H1 (cell line): ENCODE measurements at regions not wholly inside any gene's neighbourhood (a gene's known extent, or its start where the extent isn't known, plus 50 kb on each side); places are given as distances from the start of the nearest gene placed in this dataset.
"Not testable (repeated sequence)": the region's sequence is repeated elsewhere in the genome, so short reads cannot be mapped to it uniquely, and the experiment has no call there.

Source experiments
- CTCF ChIA-PET: fragments of 300-600 bp; sonication (Branson Sonifier 250); formaldehyde crosslinking; loops from one replicate; lab custom pipeline; 2021; ENCODE audit not compliant: partially characterized antibody; lab: Charles Lee
- POLR2A ChIA-PET: fragments of 300-600 bp; sonication (Branson Sonifier 250); formaldehyde crosslinking; loops from one replicate; lab custom pipeline; 2021; ENCODE audit warnings: inconsistent platforms; ENCODE audit not compliant: partially characterized antibody; lab: Charles Lee
- DNase-seq, 2 experiments: peaks; one replicate each; pipeline versions ENCODE4 v3.0.0 to v3.0.0-alpha.2; 2010 to 2022; ENCODE audit warnings: low spot score in 2 of 2, low read depth in 1 of 2, mixed read lengths in 1 of 2
- FAIRE-seq: peaks from 2 replicates; lab custom pipeline; 2011; peaks lifted over from hg19 to GRCh38; lab: Jason Lieb, UNC
- H2AFZ ChIP-seq: 2 replicates; pipeline ENCODE4 v1.8.1; 2012; ENCODE audit warnings: low read length, inconsistent platforms
- H2AK5ac ChIP-seq: 2 replicates; pipeline ENCODE4 v1.6.1; 2013; ENCODE audit warnings: low read depth, low read length
- H2BK120ac ChIP-seq: replicated peaks from 2 replicates; pipeline ENCODE3; 2013; ENCODE audit warnings: low read depth, low read length, inconsistent platforms
- H2BK12ac ChIP-seq: 2 replicates; pipeline ENCODE4 v1.6.1; 2013; ENCODE audit warnings: low read depth, low read length
- H2BK15ac ChIP-seq: 2 replicates; pipeline ENCODE4 v1.6.1; 2013; ENCODE audit warnings: low read length
- H2BK20ac ChIP-seq: 2 replicates; pipeline ENCODE4 v1.6.1; 2013; ENCODE audit warnings: low read length
- H2BK5ac ChIP-seq: 2 replicates; pipeline ENCODE4 v1.6.1; 2013; ENCODE audit warnings: low read depth, low read length
- H3K14ac ChIP-seq: 2 replicates; pipeline ENCODE4 v1.6.1; 2013; ENCODE audit warnings: inconsistent platforms; ENCODE audit not compliant: insufficient read length
- H3K18ac ChIP-seq: 2 replicates; pipeline ENCODE4 v1.6.1; 2013; ENCODE audit warnings: low read length; ENCODE audit errors: extremely low read depth
- H3K23ac ChIP-seq: 2 replicates; pipeline ENCODE4 v1.6.1; 2013; ENCODE audit warnings: inconsistent platforms; ENCODE audit not compliant: insufficient read length
- H3K23me2 ChIP-seq: 2 replicates; pipeline ENCODE4 v1.6.1; 2013; ENCODE audit warnings: low read depth, low read length
- H3K27ac ChIP-seq: 2 replicates; pipeline ENCODE4 v1.6.1; 2011; ENCODE audit warnings: low read depth, low read length, inconsistent platforms
- H3K27me3 ChIP-seq, 4 experiments: replicated peaks in 1 of 4; 1 replicate in 1 of 4; 2 replicates in 3 of 4; pipeline versions ENCODE4 v1.6.1 to v1.8.1; 2011 to 2013; ENCODE audit warnings: low read length in 3 of 4, mild to moderate bottlenecking in 3 of 4, inconsistent platforms in 2 of 4, mixed read lengths in 2 of 4, moderate library complexity in 1 of 4; ENCODE audit not compliant: control insufficient read depth in 3 of 4, insufficient read depth in 3 of 4; ENCODE audit errors: extremely low read depth in 1 of 4
- H3K36me3 ChIP-seq, 4 experiments: 2 replicates each; pipeline versions ENCODE4 v1.6.1 to v1.8.1; 2011 to 2013; ENCODE audit warnings: mild to moderate bottlenecking in 4 of 4, low read length in 3 of 4, moderate library complexity in 2 of 4, control low read depth in 1 of 4, inconsistent platforms in 1 of 4; ENCODE audit not compliant: insufficient read depth in 4 of 4, control insufficient read depth in 2 of 4
- H3K4ac ChIP-seq: replicated peaks from 2 replicates; pipeline ENCODE3; 2013; ENCODE audit warnings: low read length, low read depth, mixed read lengths, inconsistent platforms; ENCODE audit not compliant: insufficient read length
- H3K4me1 ChIP-seq, 4 experiments: replicated peaks in 1 of 4; 1 replicate in 1 of 4; 2 replicates in 3 of 4; pipeline versions ENCODE4 v1.6.1 to v1.8.1; 2011 to 2013; ENCODE audit warnings: low read length in 3 of 4, inconsistent platforms in 2 of 4, mixed read lengths in 1 of 4; ENCODE audit not compliant: insufficient read depth in 4 of 4, control insufficient read depth in 3 of 4
- H3K4me2 ChIP-seq, 2 experiments: 2 replicates each; pipeline versions ENCODE4 v1.6.1 to v1.8.1; 2011 to 2013; ENCODE audit warnings: low read depth in 2 of 2, low read length in 2 of 2, control low read depth in 1 of 2, inconsistent platforms in 1 of 2, mild to moderate bottlenecking in 1 of 2; ENCODE audit not compliant: insufficient read depth in 1 of 2
- H3K4me3 ChIP-seq, 4 experiments: fragments of 200-600, 300-600 bp in 1 of 4; sonication (generic), shearing (Covaris generic), sonication (Bioruptor Twin) in 1 of 4; 2 replicates each; pipeline versions ENCODE4 v1.5.1 to v1.8.1; 2011 to 2016; ENCODE audit warnings: low read length in 4 of 4, low read depth in 3 of 4, control low read depth in 2 of 4, inconsistent platforms in 2 of 4, mild to moderate bottlenecking in 2 of 4, mixed read lengths in 1 of 4, moderate library complexity in 1 of 4; ENCODE audit not compliant: insufficient read depth in 2 of 4; ENCODE audit errors: extremely low read depth in 1 of 4
- H3K56ac ChIP-seq: replicated peaks from 2 replicates; pipeline ENCODE3; 2013; ENCODE audit warnings: low read depth, mild to moderate bottlenecking, mixed read lengths, low read length, inconsistent platforms; ENCODE audit not compliant: insufficient read length
- H3K79me1 ChIP-seq: 2 replicates; pipeline ENCODE4 v1.6.1; 2013; ENCODE audit warnings: low read depth, low read length, control low read depth
- H3K79me2 ChIP-seq, 2 experiments: 2 replicates each; pipeline versions ENCODE4 v1.6.1 to v1.8.1; 2012 to 2013; ENCODE audit warnings: low read length in 2 of 2, mild to moderate bottlenecking in 2 of 2, inconsistent platforms in 1 of 2; ENCODE audit not compliant: insufficient read depth in 2 of 2, control insufficient read depth in 1 of 2
- H3K9ac ChIP-seq, 4 experiments: replicated peaks in 1 of 4; 1 replicate in 1 of 4; 2 replicates in 3 of 4; pipeline versions ENCODE4 v1.6.1 to v1.8.1; 2011 to 2013; ENCODE audit warnings: low read depth in 3 of 4, low read length in 3 of 4, control low read depth in 2 of 4, mild to moderate bottlenecking in 2 of 4, moderate library complexity in 2 of 4, inconsistent platforms in 1 of 4; ENCODE audit errors: extremely low read depth in 1 of 4
- H3K9me3 ChIP-seq, 2 experiments: 2 replicates each; pipeline versions ENCODE4 v1.6.1 to v1.8.1; 2012 to 2013; ENCODE audit warnings: mild to moderate bottlenecking in 2 of 2, moderate library complexity in 2 of 2, control low read depth in 1 of 2, inconsistent platforms in 1 of 2, low read depth in 1 of 2, low read length in 1 of 2, mixed read lengths in 1 of 2; ENCODE audit not compliant: insufficient read depth in 2 of 2
- H4K20me1 ChIP-seq, 2 experiments: replicated peaks in 1 of 2; 2 replicates each; pipeline versions ENCODE3 to v1.8.1; 2011 to 2013; ENCODE audit warnings: inconsistent platforms in 2 of 2, low read length in 2 of 2, mild to moderate bottlenecking in 1 of 2; ENCODE audit not compliant: insufficient read depth in 2 of 2, control insufficient read depth in 1 of 2
- H4K5ac ChIP-seq: 2 replicates; pipeline ENCODE4 v1.6.1; 2013; ENCODE audit warnings: low read length, low read depth, mixed read lengths, inconsistent platforms; ENCODE audit not compliant: insufficient read length
- H4K8ac ChIP-seq: 2 replicates; pipeline ENCODE4 v1.8.0; 2013; ENCODE audit warnings: mild to moderate bottlenecking, moderate library complexity, low read length, inconsistent platforms; ENCODE audit not compliant: insufficient read depth; ENCODE audit errors: extremely low read depth
- H4K91ac ChIP-seq: replicated peaks from 2 replicates; pipeline ENCODE3; 2013; ENCODE audit warnings: low read length, mixed read lengths, inconsistent platforms; ENCODE audit not compliant: insufficient read length
- EP300 ChIP-seq, 2 experiments: IDR thresholded peaks; 1 replicate in 1 of 2; 2 replicates in 1 of 2; pipeline ENCODE4 v1.6.1; 2011 to 2012; ENCODE audit warnings: low read depth in 2 of 2, low read length in 2 of 2, mild to moderate bottlenecking in 2 of 2, borderline replicate concordance in 1 of 2, inconsistent platforms in 1 of 2, moderate library complexity in 1 of 2
- POLR2A ChIP-seq, 2 experiments: IDR thresholded peaks; 1 replicate in 1 of 2; 2 replicates in 1 of 2; pipeline ENCODE4 v1.6.1; 2011; ENCODE audit warnings: low read depth in 2 of 2, low read length in 2 of 2, mild to moderate bottlenecking in 2 of 2; ENCODE audit errors: control extremely low read depth in 1 of 2
- RAD21 ChIP-seq, 2 experiments: IDR thresholded peaks in 1 of 2; conservative IDR thresholded peaks in 1 of 2; 2 replicates each; pipeline ENCODE4 v1.6.1; 2011; ENCODE audit warnings: low read depth in 2 of 2, low read length in 2 of 2, improper control_type of control experiment in 1 of 2, inconsistent platforms in 1 of 2, mild to moderate bottlenecking in 1 of 2, moderate library complexity in 1 of 2
- SP1 ChIP-seq: IDR thresholded peaks from 2 replicates; pipeline ENCODE4 v1.6.1; 2011; ENCODE audit warnings: low read depth, low read length
- TAF1 ChIP-seq: IDR thresholded peaks from 2 replicates; pipeline ENCODE4 v1.6.1; 2011; ENCODE audit warnings: mild to moderate bottlenecking, low read depth, low read length
- TCF12 ChIP-seq: IDR thresholded peaks from 2 replicates; pipeline ENCODE4 v1.6.1; 2011; ENCODE audit warnings: low read depth, mild to moderate bottlenecking, low read length
- TEAD4 ChIP-seq: IDR thresholded peaks from 2 replicates; pipeline ENCODE4 v1.6.1; 2012; ENCODE audit warnings: low read depth, low read length, inconsistent platforms, mixed read lengths
- YY1 ChIP-seq: IDR thresholded peaks from 2 replicates; pipeline ENCODE4 v1.6.1; 2011; ENCODE audit warnings: low read depth, mild to moderate bottlenecking, low read length
- WGBS, 2 experiments: shearing (Covaris generic) in 1 of 2; methylation state at CpG; one replicate each; pipeline versions ENCODE4 v1.1.6 to v1.1.7; 2013 to 2015; ENCODE audit warnings: low lambda C conversion rate in 2 of 2, mixed read lengths in 2 of 2, inconsistent platforms in 1 of 2, low coverage in 1 of 2, missing lambda C conversion rate in 1 of 2; ENCODE audit not compliant: insufficient replicate concordance in 2 of 2, insufficient coverage in 1 of 2, insufficient read length in 1 of 2; ENCODE audit errors: extremely low coverage in 1 of 2, missing lambda C conversion rate in 1 of 2; 5-methylcytosine and 5-hydroxymethylcytosine counted together
- TF ChIP-seq, protein P1 (sequence below): IDR thresholded peaks from 2 replicates; pipeline ENCODE4 v1.6.1; 2012; ENCODE audit warnings: inconsistent platforms

- H3K14ac ChIP-seq, H4K5ac ChIP-seq, H2AK5ac ChIP-seq, H2BK15ac ChIP-seq, H4K8ac ChIP-seq, H3K79me2 ChIP-seq, H3K36me3 ChIP-seq, H3K9ac ChIP-seq, H3K56ac ChIP-seq, H3K27me3 ChIP-seq, H3K23ac ChIP-seq, H3K23me2 ChIP-seq, H3K9me3 ChIP-seq, H2BK120ac ChIP-seq, H2AFZ ChIP-seq, H4K91ac ChIP-seq, H3K79me1 ChIP-seq, H4K20me1 ChIP-seq, H3K4me1 ChIP-seq, H3K4ac ChIP-seq, H2BK5ac ChIP-seq: not testable (repeated sequence)
- DNase-seq (peak; percentile 70 to 72), FAIRE-seq (peak; percentile 90)
- H3K4me2 ChIP-seq = peak overlapping the region; percentile 14 to 19; a peak in 3 of 4 replicates
- TF ChIP-seq POLR2A (IDR thresholded peaks at IDR 0.05; ENCODE audit: control extremely low read depth in 1 of 2, low read depth in 2 of 2, low read length in 2 of 2) = peak in 1 of 2 experiments; percentile 32; a peak in 1 of 3 replicates
- peak; percentile 71; the same call in 1 of the 2 replicates for TF ChIP-seq YY1
- TF ChIP-seq TCF12 = peak; percentile 83; the same call in 1 of the 2 replicates
- 0 out of 2 replicates have a peak, but pooled peaks have one; percentile 55 for TF ChIP-seq TAF1
- TF ChIP-seq TEAD4 = peak; percentile 27; the same call in 1 of the 2 replicates
- TF ChIP-seq, protein P1, sequence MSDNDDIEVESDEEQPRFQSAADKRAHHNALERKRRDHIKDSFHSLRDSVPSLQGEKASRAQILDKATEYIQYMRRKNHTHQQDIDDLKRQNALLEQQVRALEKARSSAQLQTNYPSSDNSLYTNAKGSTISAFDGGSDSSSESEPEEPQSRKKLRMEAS = peak; percentile 70
- peak in 1 of 2 experiments; percentile 40; a peak in 1 of 3 replicates for TF ChIP-seq EP300 (IDR thresholded peaks at IDR 0.05; ENCODE audit: borderline replicate concordance in 1 of 2, low read depth in 2 of 2, low read length in 2 of 2)
- 0 out of 4 replicates have a peak, but pooled peaks of 1 of the 2 experiments have one; percentile 1 for TF ChIP-seq RAD21 (IDR thresholded peaks at IDR 0.05 in 1 of 2, conservative IDR thresholded peaks at IDR 0.05 in 1 of 2; ENCODE audit: low read depth in 2 of 2, low read length in 2 of 2)
- peak; percentile 48; the same call in 1 of the 2 replicates for TF ChIP-seq SP1
- peak overlapping the region; percentile 38; the same call in 1 of the 2 replicates for H3K18ac ChIP-seq
- ChIA-PET CTCF (interaction anchor here (1.0 kb wide), 1 partner anchor 18 kb away, joined by 3 read pairs; no protein-coding TSS in a partner anchor), POLR2A (interaction anchor here (0.8 kb wide), 1 partner anchor 18 kb away, joined by 3 read pairs; no protein-coding TSS in a partner anchor)
- 0 out of 2 replicates have a peak overlapping the region, but pooled peaks have one; percentile 39 for H2BK12ac ChIP-seq
- H2BK20ac ChIP-seq = 0 out of 2 replicates have a peak overlapping the region, but pooled peaks have one; percentile 61
- H3K4me3 ChIP-seq = peak overlapping the region in 2 of 4 experiments; percentile 19 to 28; a peak in 2 of 8 replicates
- peak overlapping the region; percentile 58; the same call in 1 of the 2 replicates for H3K27ac ChIP-seq
- 43% methylated on average over 5 of the region's 5 CpGs; no CpG with 5 or more reads in 1 of the 2 experiments for WGBS, 2 experiments
Observed at GRCh38 chr3:86876504-86877181, 114.3 kb downstream of the VGLL3 start.
